DMS53 (cell line): ENCODE measurements at regions not wholly inside any gene's neighbourhood (a gene's known extent, or its start where the extent isn't known, plus 50 kb on each side); places are given as distances from the start of the nearest gene placed in this dataset.
"Not testable (repeated sequence)": the region's sequence is repeated elsewhere in the genome, so short reads cannot be mapped to it uniquely, and the experiment has no call there.

ENCODE experiments used
- DNase-seq: peaks from one replicate; lab custom pipeline; 2025; lab: John Stamatoyannopoulos, UW

DNA sequence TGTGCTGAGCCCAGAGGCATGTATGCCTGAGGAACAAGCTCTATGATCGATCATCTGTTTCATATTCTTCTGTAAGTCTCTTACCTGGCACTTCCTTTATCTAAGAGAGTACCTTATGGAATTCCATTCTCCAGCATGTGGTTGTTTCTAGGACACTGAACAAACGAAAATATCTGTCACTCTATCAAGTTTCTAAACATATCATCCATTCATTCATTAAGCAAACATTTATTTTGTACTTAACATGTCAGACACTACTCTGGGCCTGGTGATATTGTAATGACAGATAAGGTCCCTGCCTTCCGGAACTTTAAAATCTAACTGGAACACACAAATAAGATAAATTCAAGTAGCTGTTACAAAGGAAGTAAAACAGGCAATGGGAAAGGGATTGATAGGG is 477.1 kb downstream of the IGSF11 start:
- peak; percentile 52 for DNase-seq

DNA sequence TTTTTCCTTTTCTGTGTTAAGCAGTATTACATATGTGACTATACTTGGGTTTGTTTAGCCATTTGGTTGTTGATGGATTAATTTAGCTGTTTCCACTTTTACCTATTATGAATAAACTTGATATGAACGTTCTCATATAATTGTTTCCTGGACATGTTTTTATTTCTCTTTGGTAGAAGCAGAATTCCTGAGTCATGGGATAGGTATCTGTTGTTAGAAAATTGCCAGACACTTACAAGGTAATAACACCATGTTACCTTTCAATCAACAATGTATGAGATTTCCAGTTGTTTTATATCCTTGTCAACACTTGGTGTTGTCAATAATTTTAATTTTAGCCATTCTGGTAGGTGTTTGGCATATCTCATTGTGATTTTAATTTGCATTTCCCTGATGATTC is 475.4 kb downstream of the IGSF11 start:
- DNase-seq: no peak

DNA sequence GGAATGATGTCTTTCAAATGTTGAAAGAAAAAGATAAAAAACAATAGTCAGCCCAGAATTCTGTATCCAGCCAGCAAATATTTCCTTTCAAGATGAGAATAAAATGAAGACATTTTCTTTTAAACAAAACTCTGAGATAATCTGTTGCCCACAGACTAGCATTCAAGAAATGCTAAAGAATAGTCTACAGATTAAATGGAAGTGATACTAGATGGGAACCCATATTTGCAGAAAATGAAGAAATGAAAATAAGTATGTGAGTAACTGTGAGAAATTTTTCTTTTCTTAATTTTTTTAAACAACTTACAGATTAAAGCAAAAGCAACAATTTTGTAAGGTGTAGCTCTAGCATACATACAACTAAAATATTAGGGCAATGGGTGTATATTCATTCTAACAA is 469.8 kb downstream of the IGSF11 start:
- no peak for DNase-seq

DNA sequence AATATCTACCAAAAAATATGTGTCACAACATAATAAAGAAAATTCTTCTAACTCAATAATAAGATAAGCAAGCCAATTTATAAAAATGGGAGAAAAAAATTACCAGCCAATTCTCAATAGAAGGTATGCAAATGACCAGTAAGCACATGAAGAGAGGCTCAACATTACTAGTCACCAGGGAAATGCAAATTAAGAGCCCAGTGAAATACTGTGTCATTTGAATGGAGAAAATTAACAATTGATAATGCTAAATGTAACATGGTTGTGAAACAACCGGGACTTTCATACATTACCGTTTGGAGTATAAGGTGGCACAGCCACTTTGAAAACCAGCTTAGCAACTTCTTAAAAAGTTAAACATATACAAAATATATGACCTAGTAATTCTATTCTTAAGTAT is 460.7 kb downstream of the IGSF11 start:
- DNase-seq: no peak

DNA sequence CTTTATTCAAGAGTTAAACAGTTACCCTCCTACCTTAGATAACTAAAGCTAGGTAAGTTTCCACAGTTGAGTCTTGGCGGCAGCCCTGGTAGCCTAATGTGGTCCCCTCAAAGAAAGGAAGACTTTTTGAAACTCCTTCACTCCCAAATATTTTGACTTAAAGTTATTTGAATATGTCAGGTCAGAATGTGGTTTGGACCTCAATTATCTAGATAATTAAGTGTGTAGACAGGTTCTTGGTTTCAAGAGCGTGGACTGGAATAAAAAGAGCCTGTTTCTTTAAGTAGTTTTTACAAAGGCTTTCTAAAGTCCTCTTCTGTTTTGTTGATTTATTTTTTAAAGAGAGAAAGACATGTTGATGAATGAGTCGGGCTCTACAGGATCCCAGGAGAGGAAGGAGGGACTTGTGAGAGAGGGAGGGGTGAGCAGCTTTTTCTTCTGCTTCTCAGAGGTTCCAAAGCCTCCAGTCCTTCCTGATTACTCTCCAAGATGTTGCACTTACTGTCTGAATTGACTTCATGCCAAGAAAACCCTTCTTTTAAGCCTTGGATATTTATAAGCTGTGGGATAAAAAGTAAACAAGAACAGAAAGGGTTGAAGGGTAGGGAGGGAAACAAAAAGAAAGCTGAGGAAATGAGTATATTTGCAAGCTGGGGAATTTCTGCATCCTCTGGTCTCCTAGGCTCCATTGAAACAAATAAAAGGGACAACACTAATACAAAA is 457.4 kb downstream of the IGSF11 start:
- DNase-seq: no peak

DNA sequence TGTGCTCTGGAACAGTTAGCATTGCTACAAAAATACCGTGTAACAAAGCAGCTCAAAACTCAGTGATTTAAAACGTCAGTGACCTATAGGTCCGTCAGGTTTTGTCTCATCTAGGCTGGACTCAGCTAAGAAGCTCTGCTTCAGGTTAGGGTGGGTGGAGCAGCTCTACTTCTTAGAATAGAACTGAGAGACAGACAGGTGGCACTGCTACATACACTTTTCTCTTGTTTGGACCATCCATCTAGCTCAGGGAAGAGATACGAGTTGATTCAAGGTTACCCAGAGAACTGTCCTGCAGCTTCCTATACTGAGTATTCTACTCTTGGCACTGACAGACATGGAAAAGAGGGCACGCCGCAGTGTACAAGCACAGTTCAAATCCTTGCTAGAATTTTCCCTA is 456.1 kb downstream of the IGSF11 start:
- DNase-seq: no peak

DNA sequence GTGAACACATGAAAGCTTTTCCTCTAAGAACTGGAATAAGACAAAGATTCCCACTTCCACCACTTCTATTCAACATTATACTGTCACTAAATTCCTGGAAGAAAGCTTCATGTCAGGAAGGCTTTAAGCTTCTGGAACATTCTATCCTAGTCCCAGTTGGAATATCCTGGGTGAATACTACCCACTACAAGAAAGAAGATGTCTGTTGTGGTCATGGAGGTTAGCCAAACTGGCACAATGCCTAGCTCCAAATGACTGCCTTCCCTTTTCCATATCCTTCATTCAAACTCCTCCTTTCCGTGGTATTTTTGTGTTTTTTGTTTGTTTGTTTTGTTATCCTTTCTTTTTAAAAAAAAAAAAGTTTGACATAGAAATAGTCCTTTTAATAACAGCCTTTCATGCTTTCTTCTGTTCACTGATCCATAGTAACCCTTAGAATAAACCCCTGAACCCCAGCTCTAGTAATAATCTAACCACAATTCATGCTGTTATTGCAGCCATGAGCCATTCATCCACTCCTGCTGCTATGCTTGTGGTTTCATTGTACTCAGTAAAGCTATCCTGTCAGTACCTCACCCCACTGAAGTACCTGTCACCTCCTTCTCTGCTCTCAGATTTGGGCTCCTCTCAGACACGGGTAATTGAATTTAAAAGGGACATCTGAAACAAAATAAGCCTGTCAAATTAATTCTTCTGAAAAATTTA is 447.5 kb downstream of the IGSF11 start:
- no peak for DNase-seq

DNA sequence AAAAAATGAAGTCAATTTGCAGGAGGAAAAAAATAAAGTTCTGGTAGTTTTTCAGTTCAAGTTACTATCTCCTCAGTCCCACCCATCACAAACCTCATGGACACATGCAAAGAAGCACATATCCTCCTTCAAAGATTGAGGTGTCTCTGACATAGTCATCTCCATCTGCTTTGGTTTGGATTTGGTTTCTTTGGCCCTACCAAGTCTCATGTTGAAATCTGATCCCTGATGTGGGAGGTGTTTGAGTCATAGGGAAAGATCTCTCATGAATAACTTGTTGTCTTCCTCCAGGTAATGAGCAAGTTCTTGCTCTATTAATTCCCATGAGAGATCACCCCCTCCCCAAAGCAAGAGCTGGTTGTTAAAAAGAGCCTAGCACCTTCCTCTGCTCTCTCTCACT is 446.8 kb downstream of the IGSF11 start:
- DNase-seq: no peak

DNA sequence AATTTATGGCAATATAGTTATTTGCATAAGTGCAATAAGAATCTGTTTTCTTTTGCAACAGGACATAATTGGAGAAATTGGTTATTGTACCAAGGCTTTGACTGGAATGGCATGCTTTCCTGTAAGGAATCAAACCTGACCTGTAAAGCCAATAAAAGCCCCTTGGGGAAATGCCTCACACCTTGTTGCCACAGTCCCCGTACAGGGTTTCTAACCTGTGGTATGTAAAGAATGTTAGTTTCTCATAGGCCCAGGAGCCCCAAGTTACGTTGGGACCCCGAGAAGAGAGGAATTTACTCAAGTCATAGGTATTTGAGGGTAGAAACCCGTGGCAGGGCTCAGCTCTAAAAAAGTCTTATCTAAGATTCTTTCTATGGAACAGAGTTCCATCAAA is 441.4 kb downstream of the IGSF11 start:
- DNase-seq: no peak

DNA sequence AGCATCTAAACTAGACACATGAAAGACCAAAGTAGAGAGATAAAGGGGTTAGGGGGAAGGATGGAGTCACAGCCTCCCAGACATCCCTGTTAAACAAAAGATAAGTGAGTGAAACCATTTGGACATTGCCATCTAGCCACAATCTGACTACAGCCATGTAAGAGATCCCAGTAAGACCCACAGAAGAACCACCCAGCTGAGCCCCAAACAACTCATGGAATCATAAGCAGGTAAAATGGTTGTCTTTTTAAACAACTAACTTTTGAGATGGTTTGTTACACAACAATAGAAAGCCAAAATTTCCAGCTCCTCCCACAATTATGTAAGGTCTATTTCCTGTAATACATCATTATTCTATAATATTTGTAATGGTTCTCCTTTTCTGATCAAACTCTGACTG is 437.5 kb downstream of the IGSF11 start:
- DNase-seq: no peak

DNA sequence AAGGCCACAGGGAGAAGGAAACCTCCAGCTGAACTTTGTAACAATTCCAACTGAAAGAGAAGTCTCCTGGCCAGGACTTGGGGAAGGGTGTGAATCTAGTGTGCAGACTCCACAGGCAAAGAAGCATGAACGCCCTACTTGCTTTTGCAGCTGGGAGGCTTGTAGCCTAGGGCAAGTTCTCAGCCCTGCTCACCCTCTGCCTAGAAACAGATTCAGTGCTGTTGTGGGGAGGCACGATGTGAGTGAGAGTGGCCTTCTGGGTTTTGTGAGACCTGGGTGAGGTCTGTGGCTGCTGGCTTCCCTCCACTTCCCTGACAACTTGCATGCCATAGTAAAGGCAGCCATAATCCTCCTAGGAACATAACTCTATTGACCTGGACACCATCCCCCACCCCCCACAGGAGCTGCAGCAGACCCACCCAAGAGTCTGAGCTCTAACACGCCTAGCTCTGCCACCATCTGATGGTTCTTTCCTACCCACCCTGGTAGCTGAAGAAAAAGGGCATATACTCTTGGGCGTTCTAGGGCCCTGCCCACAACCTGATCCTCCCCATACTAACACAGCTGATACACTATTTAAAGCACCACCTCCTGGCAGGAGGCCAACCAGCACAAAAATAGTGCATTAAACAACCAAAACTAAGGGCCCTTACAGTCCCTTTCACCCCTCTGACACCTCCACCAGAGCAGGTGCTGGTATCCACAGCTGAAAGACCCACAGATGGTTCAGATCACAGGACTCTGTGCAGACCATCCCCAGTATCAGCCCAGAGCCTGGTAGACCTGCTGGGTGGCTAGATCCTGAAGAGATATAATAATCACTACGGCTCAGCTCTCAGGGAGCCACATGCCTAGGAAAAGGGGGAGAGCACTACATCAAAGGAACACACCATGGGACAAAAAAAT is 426.5 kb downstream of the IGSF11 start:
- no peak for DNase-seq

DNA sequence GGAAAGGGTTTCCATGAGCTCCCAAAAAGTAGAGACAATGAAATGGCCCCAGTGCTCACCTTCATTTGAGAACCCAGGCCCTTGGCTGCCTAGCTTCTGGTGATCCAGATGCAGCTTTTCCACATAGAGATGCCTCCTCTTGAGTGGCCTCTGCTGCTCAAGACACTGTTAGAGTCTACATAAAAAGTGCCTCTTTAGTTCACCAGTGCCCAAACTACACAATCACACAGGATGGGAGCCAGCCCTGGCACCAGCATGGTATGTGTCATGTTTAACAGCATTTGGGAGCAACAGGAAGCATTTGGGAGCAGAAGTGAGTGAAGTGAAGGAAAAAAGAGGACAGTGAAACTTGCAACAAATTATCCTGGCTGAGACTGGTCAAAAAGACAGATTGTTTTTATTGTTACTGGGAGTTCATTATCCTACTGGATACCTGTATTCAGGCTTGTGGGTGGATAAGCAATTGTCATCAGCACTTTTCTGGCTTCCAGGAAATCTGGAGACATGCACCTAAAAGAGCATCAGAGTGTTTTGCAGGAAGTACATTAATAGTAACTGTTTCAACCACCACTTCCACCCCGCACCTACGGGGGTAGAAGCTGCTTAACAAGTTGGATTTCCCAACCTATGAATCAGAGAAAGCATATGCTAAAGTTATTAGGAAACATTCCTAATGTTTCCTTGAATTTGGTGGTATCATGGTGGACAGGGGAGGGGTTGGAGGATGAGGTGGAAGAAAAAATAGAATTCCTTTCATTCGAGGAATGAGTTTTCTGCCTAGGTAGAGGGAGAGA is 416.2 kb downstream of the IGSF11 start:
- no peak for DNase-seq

DNA sequence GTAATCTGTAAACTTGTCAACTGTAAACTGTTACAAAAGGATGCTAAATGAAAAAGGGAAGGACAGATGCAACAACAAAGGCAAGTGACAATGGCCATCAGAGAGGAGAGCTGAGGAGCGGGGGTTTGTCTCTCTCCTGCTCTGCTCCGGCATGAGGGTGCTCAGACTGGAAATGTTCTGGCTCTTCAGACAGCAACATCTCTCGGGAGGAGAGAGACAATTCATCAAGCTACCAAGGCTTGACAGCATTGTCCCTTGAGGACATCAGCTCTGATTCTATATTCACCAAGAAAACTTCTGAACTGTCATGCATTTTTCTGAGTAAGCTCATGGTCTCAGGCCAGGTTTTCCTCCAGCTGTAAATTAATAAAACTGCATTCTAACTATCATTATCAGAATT is 408.2 kb downstream of the IGSF11 start:
- DNase-seq: no peak

DNA sequence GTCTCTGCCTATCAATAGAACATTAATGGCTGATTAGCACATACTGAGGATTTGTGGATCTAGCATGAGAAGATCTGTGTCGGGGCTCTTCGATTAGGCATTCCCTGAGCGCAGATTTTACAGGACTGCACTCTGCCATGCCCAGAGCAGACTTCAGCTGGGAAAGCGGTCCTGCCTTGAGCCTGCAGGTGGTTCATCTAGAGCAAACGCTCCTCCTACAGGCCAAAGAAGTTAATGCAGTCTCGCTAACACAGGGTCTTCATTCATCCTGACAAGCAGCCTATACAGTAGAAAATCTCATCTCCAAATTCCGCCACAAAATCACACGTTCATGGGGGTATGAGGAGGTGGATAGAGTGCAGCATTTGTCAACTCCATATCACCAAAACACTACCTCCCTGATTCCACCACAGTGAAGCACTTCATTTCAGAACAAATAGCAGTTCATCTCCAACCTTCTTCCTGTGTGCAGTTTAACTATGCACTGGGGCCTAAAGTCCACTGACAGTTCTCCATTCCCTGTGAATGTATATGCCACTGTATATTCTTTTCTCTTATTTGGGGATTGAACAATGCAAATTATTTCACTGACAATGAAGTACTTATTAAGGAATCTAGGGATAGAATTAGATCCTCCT is 405.8 kb downstream of the IGSF11 start:
- peak; percentile 79 for DNase-seq

DNA sequence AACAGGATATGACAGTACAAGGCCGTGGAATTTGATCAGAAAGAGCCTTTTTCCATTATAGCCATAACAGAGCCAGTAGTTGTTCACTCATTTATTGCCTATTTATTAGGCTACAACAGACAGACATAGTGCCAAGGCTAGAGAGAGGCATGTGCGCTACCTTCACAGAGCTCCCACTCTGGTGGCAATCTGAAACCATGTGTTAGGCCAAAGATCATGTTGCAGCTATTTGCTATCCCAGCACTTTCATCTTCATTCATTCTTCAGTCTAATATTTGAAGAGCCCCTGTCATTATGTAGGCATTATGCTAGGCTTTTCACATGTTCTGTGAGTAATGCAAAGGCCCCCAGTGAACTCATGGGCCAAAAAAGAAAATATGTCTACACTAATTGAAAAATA is 404.8 kb downstream of the IGSF11 start:
- no peak for DNase-seq

DNA sequence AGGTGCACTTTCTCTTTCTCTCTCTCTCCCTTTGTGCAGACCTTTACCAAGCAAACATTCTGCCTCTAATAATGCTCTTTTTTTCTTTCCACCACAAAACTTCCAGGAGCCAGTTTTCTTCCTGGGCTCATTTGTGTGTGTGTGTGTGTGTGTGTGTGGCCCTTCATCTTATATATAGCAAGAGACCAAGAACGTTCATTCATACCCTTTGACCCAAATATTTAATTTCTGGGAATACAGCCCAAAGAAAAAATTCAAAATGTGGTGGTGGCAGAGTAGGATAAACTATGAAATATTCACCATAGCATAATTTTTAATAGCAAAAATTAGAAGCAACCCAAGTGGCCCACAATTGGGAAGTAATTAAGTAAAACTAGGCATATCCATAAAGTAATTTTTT is 398.9 kb downstream of the IGSF11 start:
- DNase-seq: no peak

DNA sequence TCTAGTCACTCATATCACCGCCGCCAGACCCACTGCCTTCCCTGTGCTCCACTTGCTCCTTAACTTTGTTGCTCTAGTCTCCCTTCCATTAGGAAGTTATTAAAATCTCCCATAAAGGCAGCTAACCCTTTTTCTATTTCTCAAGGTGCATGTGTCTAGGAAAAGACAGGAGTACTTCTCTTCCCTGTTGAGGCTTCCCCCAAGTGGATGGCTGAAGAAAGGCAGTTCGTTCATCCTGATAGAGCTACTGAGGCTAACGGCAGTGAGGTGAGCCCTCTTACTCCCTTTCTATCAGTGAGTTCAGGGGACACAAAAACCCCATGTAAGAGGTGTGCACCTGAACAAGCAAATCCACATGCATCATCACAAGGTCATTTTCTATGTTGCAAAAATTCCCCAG is 397.8 kb downstream of the IGSF11 start:
- DNase-seq: peak; percentile 44

DNA sequence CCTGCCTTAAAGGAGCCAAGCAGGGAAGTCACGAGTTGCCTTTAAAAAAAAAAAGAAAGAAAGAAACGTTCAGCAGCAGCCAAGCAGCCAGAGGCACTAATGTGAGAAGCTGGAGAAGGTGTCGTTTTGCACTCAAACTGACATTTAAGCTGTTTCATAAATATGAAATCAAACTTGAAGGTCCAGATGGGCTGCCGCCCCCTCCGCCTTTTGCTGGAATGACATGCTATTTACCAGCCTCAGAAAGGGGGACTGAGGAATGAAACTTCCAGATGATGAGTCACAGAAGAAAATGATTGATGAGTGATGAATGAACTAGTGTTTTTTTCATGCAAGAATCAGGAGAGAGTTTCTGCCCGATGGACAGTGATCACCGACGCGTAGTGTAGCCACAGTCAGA is 396.8 kb downstream of the IGSF11 start:
- no peak for DNase-seq

DNA sequence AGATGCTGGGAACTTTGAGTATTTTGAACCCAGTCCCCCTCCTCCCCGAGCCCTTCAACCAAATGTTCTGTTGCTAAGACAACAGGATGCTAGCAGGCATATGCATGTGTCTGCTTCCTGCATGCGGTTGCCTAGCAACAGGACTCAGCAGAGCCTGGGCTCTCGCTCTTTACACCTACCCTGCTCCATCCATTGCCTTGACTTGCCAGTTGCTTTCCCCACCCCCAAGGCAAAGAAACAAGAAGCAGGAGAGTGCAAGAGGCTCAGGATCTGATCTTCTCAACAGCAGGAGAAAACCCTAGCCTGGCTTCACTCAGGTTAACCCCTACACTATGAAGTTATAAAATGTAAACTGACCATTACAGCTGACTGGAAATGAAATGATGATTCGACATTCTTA is 393.0 kb downstream of the IGSF11 start:
- DNase-seq: peak; percentile 90

DNA sequence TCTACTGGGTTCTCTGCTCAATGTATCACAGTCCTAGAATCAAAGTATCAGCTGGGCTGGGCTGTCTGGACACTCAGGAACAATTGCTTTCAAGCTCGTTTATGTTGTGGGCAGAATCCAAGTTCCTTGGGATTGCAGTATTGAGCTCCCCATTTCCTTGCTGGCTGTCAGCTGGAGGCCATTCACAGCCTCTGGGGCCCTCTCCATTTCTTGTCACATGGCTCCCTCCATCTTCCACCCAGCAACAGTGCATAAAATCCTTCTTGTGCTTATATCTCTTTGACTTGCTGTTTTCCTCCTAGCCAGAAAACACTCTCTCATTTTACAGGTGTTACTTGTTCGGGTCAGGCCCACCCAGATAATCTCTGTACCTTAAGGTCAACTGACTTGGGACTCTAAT is 363.5 kb downstream of the IGSF11 start:
- DNase-seq: no peak

DNA sequence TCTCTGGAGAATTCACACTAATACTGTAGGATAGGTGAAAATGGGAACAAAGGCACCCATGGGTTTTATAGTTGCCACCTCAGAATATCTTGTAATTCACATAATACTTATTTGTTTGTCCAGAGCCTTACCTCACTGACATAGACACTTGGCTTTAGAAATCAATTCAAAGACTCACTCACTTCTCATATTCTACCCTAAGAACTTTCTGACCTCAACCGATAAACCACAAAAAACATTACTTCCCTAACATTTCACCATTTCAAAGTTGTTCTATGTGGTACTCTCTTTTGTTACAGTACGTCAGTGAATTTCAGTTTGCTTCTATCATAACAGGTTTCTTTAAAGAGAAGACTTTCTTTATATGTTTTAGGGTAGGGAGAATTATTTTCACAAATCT is 359.3 kb downstream of the IGSF11 start:
- DNase-seq: no peak

DNA sequence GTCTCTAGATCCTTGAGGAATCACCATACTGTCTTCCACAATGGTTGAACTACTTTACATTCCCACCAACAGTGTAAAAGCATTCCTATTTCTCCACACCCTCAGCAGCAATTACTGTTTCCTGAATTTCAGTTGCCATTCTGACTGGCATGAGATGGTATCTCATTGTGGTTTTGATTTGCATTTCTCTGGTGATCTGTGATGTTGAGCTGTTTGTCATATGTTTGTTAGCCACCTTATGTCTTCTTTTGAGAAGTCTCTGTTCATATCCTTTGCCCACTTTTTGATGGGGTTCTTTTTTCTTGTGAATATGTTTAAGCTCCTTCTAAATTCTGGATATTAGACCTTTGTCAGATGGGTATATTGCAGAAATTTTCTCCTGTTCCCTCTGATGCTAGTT is 356.0 kb downstream of the IGSF11 start:
- DNase-seq: not testable (repeated sequence)
